ENCODE measurements at regions not wholly inside any gene's neighbourhood (a gene's known extent, or its start where the extent isn't known, plus 50 kb on each side); places are given as distances from the start of the nearest gene placed in this dataset.

- Histone ChIP-seq H3K4me3 (no peak overlapping the region), H3K36me3 (no peaks in the 10 kb centered on the region), H3K27me3 (no peaks in the 10 kb centered on the region), H3K9me3 (no peaks in the 10 kb centered on the region), H3K4me1 (peaks cover 0 to 7% (median 0%) of the 10 kb centered on the region in 12 donors), H3K27ac (no peak overlapping the region)
- ATAC-seq (no peak), DNase-seq (no peak)
- intact Hi-C loops (cut with DNase I) = no loop called here
- WGBS, 4 donors = 67 to 76% (median 69%) methylated on average over 17 to 18 of the region's 18 CpGs
- TF ChIP-seq POLR2A (IDR thresholded peaks at IDR 0.05) (no peak), CTCF (IDR thresholded peaks at IDR 0.05) (no peak)
Measured at GRCh38 chr2:201966691-201967438, 66.8 kb upstream of the FZD7 start.

- no peak overlapping the region for H3K27ac ChIP-seq
- no peak for TF ChIP-seq CTCF (IDR thresholded peaks at IDR 0.05)
- TF ChIP-seq POLR2A (IDR thresholded peaks at IDR 0.05) = no peak
- ATAC-seq (no peak), DNase-seq (no peak)
- H3K4me3 ChIP-seq = no peak overlapping the region
- H3K27me3 ChIP-seq = no peaks in the 10 kb centered on the region
- 89 to 96% (median 92%) methylated on average over 6 of the region's 6 CpGs for WGBS, 4 donors
- intact Hi-C loops (cut with DNase I) = no loop called here
- no peaks in the 10 kb centered on the region for H3K36me3 ChIP-seq
- H3K9me3 ChIP-seq = no peaks in the 10 kb centered on the region
- peaks cover 0 to 10% (median 0%) of the 10 kb centered on the region in 12 donors for H3K4me1 ChIP-seq
Measured at GRCh38 chr2:201968050-201968449, 65.6 kb upstream of the FZD7 start.

GRCh38 chr2:201968476-201968875 is 65.2 kb upstream of the FZD7 start:
- Histone ChIP-seq H3K27ac (no peak overlapping the region), H3K4me1 (peaks cover 0 to 10% (median 0%) of the 10 kb centered on the region in 12 donors), H3K27me3 (no peaks in the 10 kb centered on the region), H3K36me3 (no peaks in the 10 kb centered on the region), H3K4me3 (no peak overlapping the region), H3K9me3 (no peaks in the 10 kb centered on the region)
- 80 to 87% (median 82%) methylated on average over 9 to 10 of the region's 10 CpGs for WGBS, 4 donors
- ATAC-seq (no peak), DNase-seq (no peak)
- intact Hi-C loops (cut with DNase I) = no loop called here
- TF ChIP-seq POLR2A (IDR thresholded peaks at IDR 0.05) (no peak), CTCF (IDR thresholded peaks at IDR 0.05) (no peak)

GRCh38 chr2:201969241-201969937 is 64.3 kb upstream of the FZD7 start:
- intact Hi-C loops (cut with DNase I) = no loop called here
- TF ChIP-seq CTCF (IDR thresholded peaks at IDR 0.05) (no peak), POLR2A (IDR thresholded peaks at IDR 0.05) (no peak)
- Histone ChIP-seq H3K4me3 (no peak overlapping the region), H3K27ac (no peak overlapping the region), H3K9me3 (no peaks in the 10 kb centered on the region), H3K27me3 (no peaks in the 10 kb centered on the region), H3K4me1 (peaks cover 0 to 14% (median 0%) of the 10 kb centered on the region in 12 donors), H3K36me3 (no peaks in the 10 kb centered on the region)
- DNase-seq (no peak), ATAC-seq (no peak)
- 85 to 89% (median 86%) methylated on average over 12 to 14 of the region's 14 CpGs for WGBS, 4 donors
